ENCODE measurements at regions not wholly inside any gene's neighbourhood (a gene's known extent, or its start where the extent isn't known, plus 50 kb on each side); places are given as distances from the start of the nearest gene placed in this dataset.

GRCh38 chr5:167755420-167755819 lies 536.0 kb upstream of the WWC1 start:
- TF ChIP-seq CTCF (IDR thresholded peaks at IDR 0.05) (no peak), POLR2A (IDR thresholded peaks at IDR 0.05) (no peak)
